Activated CD8-positive, alpha-beta T cell treated with anti-CD3 and anti-CD28 coated beads, Interleukin-2, amount 10 ng/mL, durations not matched to agents 7 days and 5 days (primary cell): ENCODE measurements at regions not wholly inside any gene's neighbourhood (a gene's known extent, or its start where the extent isn't known, plus 50 kb on each side); places are given as distances from the start of the nearest gene placed in this dataset.
"Not testable (repeated sequence)": the region's sequence is repeated elsewhere in the genome, so short reads cannot be mapped to it uniquely, and the experiment has no call there.

Source experiments
- ATAC-seq: fragments of 150-1000 bp; cut with Tn5 transposase; one replicate; pipeline ENCODE4 v1.10.0; 2021; ENCODE audit warnings: moderate library complexity
- CTCF ChIA-PET: fragments of 350-600 bp; sonication (Branson Sonifier 250); formaldehyde crosslinking; loops from one replicate; lab custom pipeline; 2021; ENCODE audit warnings: antibody characterized with exemption; lab: Charles Lee
- POLR2A ChIA-PET: fragments of 350-600 bp; sonication (Branson Sonifier 250); formaldehyde crosslinking; loops from one replicate; lab custom pipeline; 2021; ENCODE audit warnings: antibody characterized with exemption; lab: Charles Lee
- DNase-seq: peaks from one replicate; pipeline ENCODE4 v3.0.0-alpha.2; 2020
- H3K27ac Mint-ChIP-seq: one replicate; pipeline ENCODE4 v1.8.0; 2021; ENCODE audit warnings: mild to moderate bottlenecking, mixed read lengths
- H3K27me3 Mint-ChIP-seq: one replicate; pipeline ENCODE4 v1.8.0; 2021; ENCODE audit warnings: low read depth, mixed read lengths
- H3K36me3 Mint-ChIP-seq: one replicate; pipeline ENCODE4 v1.8.0; 2021; ENCODE audit warnings: low read depth, mixed read lengths
- H3K4me1 Mint-ChIP-seq: one replicate; pipeline ENCODE4 v1.8.0; 2021; ENCODE audit warnings: low read depth, mixed read lengths
- H3K4me3 Mint-ChIP-seq: one replicate; pipeline ENCODE4 v1.8.0; 2021; ENCODE audit warnings: mild to moderate bottlenecking, mixed read lengths
- H3K9me3 Mint-ChIP-seq: one replicate; pipeline ENCODE4 v1.8.0; 2022; ENCODE audit warnings: mixed read lengths; ENCODE audit not compliant: insufficient read depth

- H3K4me3 Mint-ChIP-seq = no peak overlapping the region
- no peak for DNase-seq
- ChIA-PET CTCF (no interaction called here), POLR2A (no interaction called here)
- H3K27me3 Mint-ChIP-seq = no peaks in the 10 kb centered on the region
- no peak overlapping the region for H3K27ac Mint-ChIP-seq
- no peaks in the 10 kb centered on the region for H3K4me1 Mint-ChIP-seq
- peaks cover 20% of the 10 kb centered on the region for H3K9me3 Mint-ChIP-seq
- no peaks in the 10 kb centered on the region for H3K36me3 Mint-ChIP-seq
- ATAC-seq = no peak
These were observed 391.8 kb downstream of the PRELID2 start for GRCh38 chr5:145443366-145443765.

DNA sequence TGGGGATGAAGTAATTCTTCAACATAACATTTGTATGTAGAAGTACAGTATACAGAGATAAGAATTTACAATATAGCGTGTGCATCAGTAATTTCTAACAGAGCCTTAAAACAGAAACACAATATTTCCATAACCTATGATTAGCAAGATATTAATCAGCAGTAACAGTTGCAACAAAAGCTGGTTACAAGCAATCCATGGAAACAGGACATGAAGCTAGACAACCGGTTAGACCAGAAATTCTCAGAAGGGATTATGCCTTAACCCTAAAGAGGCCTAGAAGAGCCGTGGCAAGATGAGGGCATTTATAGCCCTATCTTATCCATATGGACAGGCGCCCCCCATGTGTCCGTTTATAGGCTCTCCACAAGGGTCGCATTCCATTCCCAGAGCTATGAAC, 392.5 kb downstream of the PRELID2 start:
- H3K4me1 Mint-ChIP-seq, CTCF ChIA-PET, H3K27me3 Mint-ChIP-seq, ATAC-seq, DNase-seq, H3K27ac Mint-ChIP-seq, H3K4me3 Mint-ChIP-seq, POLR2A ChIA-PET, H3K36me3 Mint-ChIP-seq: not testable (repeated sequence)
- H3K9me3 Mint-ChIP-seq = peaks cover 20% of the 10 kb centered on the region

DNA sequence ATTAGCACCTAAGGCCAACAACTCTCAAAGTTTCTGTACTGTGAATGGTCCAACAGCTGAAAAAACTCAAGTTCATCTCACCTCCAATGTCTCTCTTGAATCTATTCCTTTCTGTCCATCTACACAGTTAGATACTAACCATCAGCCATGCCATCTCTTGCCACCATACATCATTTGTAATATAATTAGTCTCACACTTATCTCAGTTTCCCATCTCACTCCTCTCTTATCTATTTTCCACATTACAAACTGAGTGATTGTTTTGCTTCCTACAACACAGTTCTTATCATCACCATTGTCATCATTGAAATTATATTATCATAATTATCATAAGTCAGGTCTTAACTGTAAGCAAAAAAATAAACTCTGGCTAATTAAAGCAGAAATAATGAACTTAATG, 393.9 kb downstream of the PRELID2 start:
- CTCF ChIA-PET = no interaction called here
- no peak for ATAC-seq
- H3K4me1 Mint-ChIP-seq = no peaks in the 10 kb centered on the region

DNA sequence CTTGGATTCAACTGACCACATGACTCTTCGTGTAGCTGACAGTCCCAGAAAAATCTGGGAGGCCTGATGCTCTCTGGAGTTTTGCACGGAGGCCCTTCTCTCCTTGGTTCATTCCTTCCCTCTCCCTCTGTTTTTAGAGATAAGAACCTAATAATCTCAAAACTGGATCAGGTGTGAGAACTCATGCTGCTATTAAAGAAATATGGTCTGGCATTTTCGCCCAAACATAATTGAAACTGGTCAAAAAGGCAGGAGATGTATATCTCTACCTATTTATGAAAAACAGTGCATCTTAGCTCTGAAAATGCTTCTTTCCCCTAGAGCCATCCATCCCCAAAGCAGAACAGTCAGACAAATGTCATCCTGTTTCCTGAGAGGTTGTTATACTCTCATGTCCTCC, 397.5 kb downstream of the PRELID2 start:
- Mint-ChIP-seq H3K27me3 (no peaks in the 10 kb centered on the region), H3K36me3 (no peaks in the 10 kb centered on the region), H3K27ac (no peak overlapping the region), H3K4me1 (no peaks in the 10 kb centered on the region), H3K4me3 (no peak overlapping the region), H3K9me3 (peaks cover 7% of the 10 kb centered on the region)
- ATAC-seq (no peak), DNase-seq (no peak)
- ChIA-PET CTCF (no interaction called here), POLR2A (no interaction called here)

More for the DNA sequence above, 393.9 kb downstream of the PRELID2 start:
- POLR2A ChIA-PET = no interaction called here
- no peaks in the 10 kb centered on the region for H3K36me3 Mint-ChIP-seq
- no peak for DNase-seq
- no peak overlapping the region for H3K4me3 Mint-ChIP-seq
- H3K27me3 Mint-ChIP-seq = no peaks in the 10 kb centered on the region
- H3K27ac Mint-ChIP-seq = no peak overlapping the region
- peaks cover 20% of the 10 kb centered on the region for H3K9me3 Mint-ChIP-seq

DNA sequence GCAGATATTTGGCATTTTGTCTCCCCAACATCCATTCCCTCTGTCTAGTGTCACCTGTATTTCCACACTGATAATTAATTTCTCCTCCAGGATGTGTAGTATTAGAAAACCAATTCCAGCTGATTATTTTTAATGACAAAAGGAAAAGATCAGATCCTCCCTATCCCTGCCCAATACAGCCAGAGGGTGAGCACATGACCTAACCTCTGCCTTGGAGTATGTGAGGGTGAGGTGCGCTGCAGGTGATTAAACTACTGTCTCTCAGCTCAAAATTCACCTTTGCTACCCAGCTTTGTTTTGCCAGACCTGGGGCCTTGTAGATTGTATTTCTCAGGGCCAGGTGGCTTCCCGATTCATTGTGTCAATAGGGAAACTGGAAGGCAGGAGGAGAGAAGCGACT, 402.1 kb downstream of the PRELID2 start:
- H3K27me3 Mint-ChIP-seq = no peaks in the 10 kb centered on the region
- DNase-seq = no peak
- CTCF ChIA-PET = no interaction called here
- H3K36me3 Mint-ChIP-seq = no peaks in the 10 kb centered on the region
- no peak overlapping the region for H3K27ac Mint-ChIP-seq
- POLR2A ChIA-PET = no interaction called here
- no peak overlapping the region for H3K4me3 Mint-ChIP-seq
- peaks cover 5% of the 10 kb centered on the region for H3K9me3 Mint-ChIP-seq
- ATAC-seq = no peak
- H3K4me1 Mint-ChIP-seq = no peaks in the 10 kb centered on the region

DNA sequence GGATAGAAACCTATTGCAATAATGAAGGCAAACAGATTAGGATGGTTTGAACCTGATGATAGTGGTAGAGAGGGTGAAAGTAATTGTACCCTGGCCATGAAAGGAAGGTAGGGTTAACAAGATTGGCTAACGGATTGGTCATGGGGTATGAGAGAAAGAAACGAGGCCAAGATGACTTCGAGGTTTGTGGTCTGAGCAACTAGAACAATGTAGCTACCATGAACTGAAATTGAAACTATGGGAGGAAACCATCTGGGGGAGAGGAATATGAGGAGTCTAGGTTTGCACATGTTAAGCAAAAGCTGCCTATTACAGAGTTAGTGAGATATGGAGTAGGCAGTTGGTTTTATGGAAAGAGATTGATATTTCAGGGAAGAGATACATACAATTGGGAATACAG, 406.0 kb downstream of the PRELID2 start:
- DNase-seq = no peak
- H3K27me3 Mint-ChIP-seq = no peaks in the 10 kb centered on the region
- CTCF ChIA-PET = no interaction called here

GRCh38 chr5:145408048-145408341, 427.1 kb downstream of the PRELID2 start:
- ATAC-seq = no peak
- ChIA-PET POLR2A (no interaction called here), CTCF (no interaction called here)
- Mint-ChIP-seq H3K27me3 (no peaks in the 10 kb centered on the region), H3K9me3 (peaks cover 19% of the 10 kb centered on the region), H3K4me1 (no peaks in the 10 kb centered on the region), H3K27ac (no peak overlapping the region), H3K4me3 (no peak overlapping the region), H3K36me3 (no peaks in the 10 kb centered on the region)
- DNase-seq = no peak

More for the DNA sequence above, 406.0 kb downstream of the PRELID2 start:
- Mint-ChIP-seq H3K27ac (no peak overlapping the region), H3K4me1 (no peaks in the 10 kb centered on the region), H3K4me3 (no peak overlapping the region), H3K9me3 (peaks cover 19% of the 10 kb centered on the region), H3K36me3 (no peaks in the 10 kb centered on the region)
- no peak for ATAC-seq
- POLR2A ChIA-PET = no interaction called here

- peaks cover 18% of the 10 kb centered on the region for H3K9me3 Mint-ChIP-seq
- POLR2A ChIA-PET = no interaction called here
- no peak for DNase-seq
- ATAC-seq = no peak
- H3K36me3 Mint-ChIP-seq = no peaks in the 10 kb centered on the region
- no peak overlapping the region for H3K27ac Mint-ChIP-seq
- H3K4me3 Mint-ChIP-seq = no peak overlapping the region
- CTCF ChIA-PET = no interaction called here
- no peaks in the 10 kb centered on the region for H3K27me3 Mint-ChIP-seq
- no peaks in the 10 kb centered on the region for H3K4me1 Mint-ChIP-seq
These were observed 427.7 kb downstream of the PRELID2 start for GRCh38 chr5:145407300-145408047.

GRCh38 chr5:145403992-145404391, 431.1 kb downstream of the PRELID2 start:
- no peak overlapping the region for H3K4me3 Mint-ChIP-seq
- H3K9me3 Mint-ChIP-seq = peaks cover 12% of the 10 kb centered on the region
- ChIA-PET CTCF (no interaction called here), POLR2A (no interaction called here)
- no peaks in the 10 kb centered on the region for H3K36me3 Mint-ChIP-seq
- no peaks in the 10 kb centered on the region for H3K4me1 Mint-ChIP-seq
- no peak overlapping the region for H3K27ac Mint-ChIP-seq
- H3K27me3 Mint-ChIP-seq = no peaks in the 10 kb centered on the region
- no peak for DNase-seq
- no peak for ATAC-seq

DNA sequence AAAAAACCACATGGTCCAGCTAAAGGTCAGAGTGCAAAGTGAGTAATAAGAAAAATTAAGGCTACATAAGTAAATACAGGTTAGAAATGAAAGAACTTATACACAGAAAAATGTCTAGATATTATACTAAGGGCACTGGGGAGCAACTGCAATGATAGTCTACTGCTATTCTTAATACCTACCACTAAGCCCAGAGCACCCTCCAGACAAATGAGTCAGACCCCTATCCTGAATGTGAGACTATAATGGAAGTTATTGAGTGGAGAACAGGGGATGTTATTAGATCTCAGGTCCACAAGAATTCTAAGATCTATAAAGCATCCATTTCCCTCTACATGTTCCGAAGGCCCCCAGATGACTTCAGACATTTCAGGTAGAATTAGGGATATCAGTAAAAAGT, 438.3 kb downstream of the PRELID2 start:
- no peaks in the 10 kb centered on the region for H3K36me3 Mint-ChIP-seq
- no peaks in the 10 kb centered on the region for H3K4me1 Mint-ChIP-seq
- POLR2A ChIA-PET = no interaction called here
- no peak for DNase-seq
- H3K9me3 Mint-ChIP-seq = no peaks in the 10 kb centered on the region
- CTCF ChIA-PET = no interaction called here
- no peaks in the 10 kb centered on the region for H3K27me3 Mint-ChIP-seq
- no peak for ATAC-seq
- H3K27ac Mint-ChIP-seq = no peak overlapping the region
- no peak overlapping the region for H3K4me3 Mint-ChIP-seq

DNA sequence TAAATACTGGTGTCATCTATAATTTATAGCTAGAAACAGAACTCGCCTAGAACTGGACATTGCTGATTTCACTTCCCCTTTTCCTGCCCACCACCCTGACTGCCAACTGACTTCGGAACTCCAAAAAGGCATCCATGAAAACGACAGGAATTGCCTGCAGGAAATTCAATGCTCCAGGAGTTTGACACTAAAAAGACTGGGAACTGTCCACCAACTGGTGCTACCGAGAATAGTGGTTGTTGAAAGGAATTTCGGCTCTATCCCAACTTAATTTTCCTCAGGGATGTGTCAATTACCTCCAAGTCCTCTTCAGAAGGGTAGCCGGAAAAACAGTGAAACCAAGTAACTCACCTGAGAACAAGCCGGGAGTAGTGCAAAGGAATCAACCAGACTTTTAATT, 440.0 kb downstream of the PRELID2 start:
- DNase-seq, POLR2A ChIA-PET, H3K27ac Mint-ChIP-seq, ATAC-seq, H3K4me1 Mint-ChIP-seq, H3K36me3 Mint-ChIP-seq, H3K27me3 Mint-ChIP-seq, CTCF ChIA-PET, H3K9me3 Mint-ChIP-seq, H3K4me3 Mint-ChIP-seq: not testable (repeated sequence)

- H3K4me3 Mint-ChIP-seq = no peak overlapping the region
- no peaks in the 10 kb centered on the region for H3K36me3 Mint-ChIP-seq
- H3K9me3 Mint-ChIP-seq = no peaks in the 10 kb centered on the region
- H3K4me1 Mint-ChIP-seq = no peaks in the 10 kb centered on the region
- no peak overlapping the region for H3K27ac Mint-ChIP-seq
- H3K27me3 Mint-ChIP-seq = no peaks in the 10 kb centered on the region
- CTCF ChIA-PET = no interaction called here
- POLR2A ChIA-PET = no interaction called here
- ATAC-seq (no peak), DNase-seq (no peak)
These were observed 441.7 kb downstream of the PRELID2 start for GRCh38 chr5:145393426-145393825.

GRCh38 chr5:145389047-145389446, 446.1 kb downstream of the PRELID2 start:
- ATAC-seq = no peak
- no peak for DNase-seq
- Mint-ChIP-seq H3K36me3 (no peaks in the 10 kb centered on the region), H3K4me3 (no peak overlapping the region), H3K27ac (no peak overlapping the region), H3K27me3 (no peaks in the 10 kb centered on the region), H3K4me1 (no peaks in the 10 kb centered on the region), H3K9me3 (no peaks in the 10 kb centered on the region)
- CTCF ChIA-PET = no interaction called here
- POLR2A ChIA-PET = no interaction called here
